GM23338 (cell line): ENCODE measurements at regions not wholly inside any gene's neighbourhood (a gene's known extent, or its start where the extent isn't known, plus 50 kb on each side); places are given as distances from the start of the nearest gene placed in this dataset.

Experiments
- ATAC-seq: fragments of 200-7000 bp; cut with Tn5 transposase; 3 replicates; pipeline ENCODE4 v1.9.1; 2020
- DNase-seq: peaks from one replicate; pipeline ENCODE4 v3.0.0-alpha.2; 2015; ENCODE audit warnings: low spot score
- H2AFZ ChIP-seq: fragments of 200-600 bp; sonication (generic); 2 replicates; pipeline ENCODE4 v1.8.0; 2016; ENCODE audit warnings: antibody characterized with exemption, mild to moderate bottlenecking, moderate library complexity
- H3F3A ChIP-seq: fragments of 200-600 bp; sonication (generic); replicated peaks from 2 replicates; pipeline ENCODE4 v1.8.0; 2017; ENCODE audit warnings: antibody characterized with exemption, mixed run types, low read depth
- H3K27ac ChIP-seq: fragments of 200-600 bp; sonication (generic); 2 replicates; pipeline ENCODE4 v1.6.1; 2016; ENCODE audit warnings: low read depth
- H3K27me3 ChIP-seq: fragments of 200-600 bp; sonication (generic); 2 replicates; pipeline ENCODE4 v1.8.0; 2016; ENCODE audit warnings: mild to moderate bottlenecking, mixed run types, moderate library complexity; ENCODE audit not compliant: insufficient read depth
- H3K36me3 ChIP-seq: fragments of 200-600 bp; sonication (generic); 2 replicates; pipeline ENCODE4 v1.8.0; 2016; ENCODE audit warnings: mild to moderate bottlenecking; ENCODE audit not compliant: insufficient read depth
- H3K4me1 ChIP-seq: fragments of 200-600 bp; sonication (generic); 2 replicates; pipeline ENCODE4 v1.8.0; 2016; ENCODE audit warnings: mild to moderate bottlenecking, moderate library complexity; ENCODE audit not compliant: insufficient read depth
- H3K4me2 ChIP-seq: fragments of 200-600 bp; sonication (generic); 2 replicates; pipeline ENCODE4 v1.7.1; 2017; ENCODE audit warnings: mixed run types
- H3K4me3 ChIP-seq: fragments of 200-600 bp; sonication (generic); 2 replicates; pipeline ENCODE4 v1.6.1; 2016; ENCODE audit warnings: mixed run types
- H3K79me2 ChIP-seq: fragments of 200-600 bp; sonication (generic); replicated peaks from 2 replicates; pipeline ENCODE4 v1.8.0; 2017; ENCODE audit warnings: mild to moderate bottlenecking; ENCODE audit not compliant: insufficient read depth
- H3K9me2 ChIP-seq: fragments of 200-600 bp; sonication (generic); 2 replicates; pipeline ENCODE4 v1.8.0; 2017; ENCODE audit not compliant: insufficient read depth
- H4K20me1 ChIP-seq: fragments of 200-600 bp; sonication (generic); replicated peaks from 2 replicates; pipeline ENCODE4 v1.8.0; 2017; ENCODE audit warnings: mild to moderate bottlenecking; ENCODE audit not compliant: insufficient read depth
- H3K27ac Mint-ChIP-seq: 2 replicates; pipeline ENCODE4 v1.8.0; 2020; ENCODE audit warnings: inconsistent platforms, mild to moderate bottlenecking, moderate library complexity, mixed read lengths
- H3K27me3 Mint-ChIP-seq: 3 replicates; pipeline ENCODE4 v1.8.0; 2022; ENCODE audit warnings: low read depth, mild to moderate bottlenecking, moderate library complexity, mixed read lengths, inconsistent platforms; ENCODE audit not compliant: insufficient read depth, poor library complexity
- H3K36me3 Mint-ChIP-seq: 3 replicates; pipeline ENCODE4 v1.8.0; 2021; ENCODE audit warnings: low read depth, mild to moderate bottlenecking, inconsistent platforms, moderate library complexity, mixed read lengths
- H3K4me1 Mint-ChIP-seq: 3 replicates; pipeline ENCODE4 v1.8.0; 2020; ENCODE audit warnings: mild to moderate bottlenecking, inconsistent platforms, mixed read lengths
- H3K4me3 Mint-ChIP-seq: 3 replicates; pipeline ENCODE4 v1.8.0; 2021; ENCODE audit warnings: moderate library complexity, mild to moderate bottlenecking, inconsistent platforms, mixed read lengths
- H3K9me3 Mint-ChIP-seq: 3 replicates; pipeline ENCODE4 v1.8.0; 2020; ENCODE audit warnings: moderate library complexity, mild to moderate bottlenecking, inconsistent platforms, mixed read lengths
- CREB1 ChIP-seq: fragments of 250-450 bp; sonication (Bioruptor Pico); IDR thresholded peaks from 2 replicates; pipeline ENCODE4 v1.5.0; 2020; ENCODE audit warnings: low read depth, mild to moderate bottlenecking, moderate library complexity
- CTCF ChIP-seq, 2 experiments: fragments of 200-600 bp in 1 of 2; sonication (generic) in 1 of 2; conservative IDR thresholded peaks; 2 replicates each; pipeline versions ENCODE4 v1.5.1 to v1.6.1; 2016 to 2017; ENCODE audit warnings: antibody characterized with exemption in 2 of 2, low read depth in 2 of 2, mild to moderate bottlenecking in 2 of 2, moderate library complexity in 1 of 2
- ETS1 ChIP-seq: IDR thresholded peaks from 2 replicates; pipeline ENCODE4 v1.6.1; 2016; ENCODE audit warnings: antibody characterized with exemption
- EZH2 ChIP-seq: fragments of 200-600 bp; sonication (generic); IDR thresholded peaks from one replicate; pipeline ENCODE4 v1.8.0; 2017; ENCODE audit warnings: antibody characterized with exemption, mild to moderate bottlenecking, low read depth; ENCODE audit not compliant: unreplicated experiment
- EZH2phosphoT487 ChIP-seq: fragments of 200-600 bp; sonication (generic); IDR thresholded peaks from one replicate; pipeline ENCODE4 v1.8.1; 2018; ENCODE audit warnings: antibody characterized with exemption; ENCODE audit not compliant: unreplicated experiment
- JUNB ChIP-seq: IDR thresholded peaks from one replicate; pipeline ENCODE4 v1.6.1; 2016; ENCODE audit warnings: antibody characterized with exemption; ENCODE audit not compliant: unreplicated experiment
- NANOG ChIP-seq: IDR thresholded peaks from 2 replicates; pipeline ENCODE4 v1.6.1; 2016; ENCODE audit warnings: antibody characterized with exemption, borderline replicate concordance
- POLR2AphosphoS5 ChIP-seq: IDR thresholded peaks from 2 replicates; pipeline ENCODE4 v1.6.1; 2016; ENCODE audit warnings: antibody characterized with exemption, low read depth
- REST ChIP-seq: IDR thresholded peaks from one replicate; pipeline ENCODE4 v1.6.1; 2018; ENCODE audit warnings: antibody characterized with exemption; ENCODE audit not compliant: unreplicated experiment
- STAT1 ChIP-seq: IDR thresholded peaks from one replicate; pipeline ENCODE4 v1.6.1; 2016; ENCODE audit warnings: antibody characterized with exemption; ENCODE audit not compliant: unreplicated experiment
- ZNF114 ChIP-seq: fragments of 250-450 bp; sonication (Bioruptor Pico); IDR thresholded peaks from 2 replicates; pipeline ENCODE4 v1.5.0; 2020; ENCODE audit warnings: mild to moderate bottlenecking, moderate library complexity
- ZNF331 ChIP-seq: fragments of 250-450 bp; sonication (Bioruptor Pico); IDR thresholded peaks from 2 replicates; pipeline ENCODE4 v1.5.0; 2020; ENCODE audit warnings: low read depth, mild to moderate bottlenecking, moderate library complexity
- ZNF462 ChIP-seq: fragments of 250-450 bp; sonication (Bioruptor Pico); IDR thresholded peaks from 2 replicates; pipeline ENCODE4 v1.5.0; 2020; ENCODE audit warnings: mild to moderate bottlenecking, moderate library complexity

GRCh38 chr6:23368557-23368956 lies 757.5 kb upstream of the NRSN1 start:
- H3K4me3 ChIP-seq: no peak overlapping the region
- TF ChIP-seq STAT1 (no peak), EZH2 (no peak), ETS1 (no peak), ZNF462 (CRISPR knock-in tag) (no peak), POLR2AphosphoS5 (no peak), REST (no peak), ZNF114 (no peak), CTCF (conservative IDR thresholded peaks at IDR 0.05; ENCODE audit: low read depth in 2 of 2) (no peak), ZNF331 (CRISPR knock-in tag) (no peak), CREB1 (CRISPR knock-in tag) (no peak), NANOG (no peak), JUNB (no peak), EZH2phosphoT487 (no peak)
- DNase-seq (no peak), ATAC-seq (no peak)
- H4K20me1 ChIP-seq: no peaks in the 10 kb centered on the region
- Mint-ChIP-seq H3K4me1 (no peaks in the 10 kb centered on the region), H3K36me3 (peaks cover 9% of the 10 kb centered on the region; the same call in 2 of the 3 replicates), H3K4me3 (no peak overlapping the region), H3K9me3 (peaks cover 28% of the 10 kb centered on the region), H3K27me3 (no peaks in the 10 kb centered on the region), H3K27ac (no peak overlapping the region)
- no peaks in the 10 kb centered on the region for H3K27me3 ChIP-seq
- peaks cover 5% of the 10 kb centered on the region; the same call in 1 of the 2 replicates for H3K36me3 ChIP-seq
- no peaks in the 10 kb centered on the region for H3K9me2 ChIP-seq
- no peak overlapping the region for H3K4me2 ChIP-seq
- no peak overlapping the region for H3K27ac ChIP-seq
- H3K4me1 ChIP-seq: no peaks in the 10 kb centered on the region
- H2AFZ ChIP-seq: no peak overlapping the region
- no peaks in the 10 kb centered on the region for H3K79me2 ChIP-seq
- no peaks in the 10 kb centered on the region for H3F3A ChIP-seq
